ENCODE measurements at regions not wholly inside any gene's neighbourhood (a gene's known extent, or its start where the extent isn't known, plus 50 kb on each side); places are given as distances from the start of the nearest gene placed in this dataset.

DNA sequence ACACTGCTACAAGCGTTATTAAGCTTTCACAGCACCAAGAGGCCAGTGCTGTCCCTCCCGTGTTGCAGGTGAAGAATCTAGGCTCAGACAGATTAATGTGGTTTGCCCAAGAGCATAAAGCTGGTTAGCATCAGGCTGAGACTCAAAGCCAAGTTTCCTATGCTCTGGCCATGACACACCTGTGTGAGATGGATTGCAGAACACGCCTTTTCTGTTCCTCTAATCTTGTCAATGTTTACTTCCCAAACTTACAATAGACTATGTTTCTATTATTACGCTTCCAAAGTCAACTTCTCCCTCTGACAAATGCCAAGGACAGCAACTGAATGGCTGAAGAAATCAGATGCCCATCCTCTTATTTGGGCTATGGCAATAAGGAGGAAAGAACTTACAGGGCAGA is 138.4 kb upstream of the SLIT3 start (continued):
- TF ChIP-seq CHD1 (IDR thresholded peaks at IDR 0.05; ENCODE audit: low read depth, low read length) = no peak
- no peak for TF ChIP-seq NANOG (IDR thresholded peaks at IDR 0.05; ENCODE audit: insufficient read depth, low read depth, low read length, poor library complexity, severe bottlenecking)
- TF ChIP-seq POLR2A (IDR thresholded peaks at IDR 0.05; ENCODE audit: control extremely low read depth in 1 of 2, low read depth in 2 of 2, low read length in 2 of 2) = no peak
- TF ChIP-seq TBP (IDR thresholded peaks at IDR 0.05; ENCODE audit: low read depth, low read length) = no peak
- TF ChIP-seq SUZ12 (IDR thresholded peaks at IDR 0.05; ENCODE audit: low read length) = no peak

All from H1 (cell line).